HG02759 (cell line): ENCODE measurements at regions not wholly inside any gene's neighbourhood (a gene's known extent, or its start where the extent isn't known, plus 50 kb on each side); places are given as distances from the start of the nearest gene placed in this dataset.

ENCODE experiments used
- ATAC-seq: cut with Tn5 transposase; IDR thresholded peaks from one replicate; pipeline ENCODE4 v1.9.1; 2021; ENCODE audit warnings: mild to moderate bottlenecking, moderate library complexity; ENCODE audit not compliant: unreplicated experiment

DNA sequence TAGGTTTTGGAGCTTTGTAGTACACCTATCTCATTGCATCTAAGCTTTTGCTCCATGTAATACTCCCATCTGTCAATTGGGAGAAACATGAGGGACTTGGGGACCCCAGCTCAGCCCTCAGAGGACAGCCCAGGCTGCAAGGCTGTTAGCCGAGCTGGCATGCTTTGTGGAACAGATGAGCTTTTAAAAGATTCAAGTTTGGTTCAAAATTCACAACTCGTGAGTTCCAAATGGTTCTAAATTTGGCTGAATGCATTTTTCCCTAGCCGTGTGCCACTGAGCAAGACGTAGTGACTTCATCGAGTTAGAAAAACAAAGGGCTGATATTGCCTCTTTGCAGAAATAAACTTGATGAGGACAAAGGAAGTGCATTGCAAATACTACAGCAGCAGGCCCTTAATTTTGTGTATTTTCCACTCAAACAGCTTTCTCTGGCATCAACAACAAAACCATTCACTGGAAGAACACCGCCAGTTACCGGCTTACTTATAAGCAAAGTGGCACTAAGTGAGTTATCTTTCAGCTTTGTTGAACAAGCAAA lies 165.0 kb upstream of the HS3ST1 start:
- ATAC-seq, result no peak

- ATAC-seq, result no peak
Measured at GRCh38 chr4:11592276-11592675, 163.6 kb upstream of the HS3ST1 start.

GRCh38 chr4:11590132-11590531 lies 161.4 kb upstream of the HS3ST1 start:
- ATAC-seq, result no peak

DNA sequence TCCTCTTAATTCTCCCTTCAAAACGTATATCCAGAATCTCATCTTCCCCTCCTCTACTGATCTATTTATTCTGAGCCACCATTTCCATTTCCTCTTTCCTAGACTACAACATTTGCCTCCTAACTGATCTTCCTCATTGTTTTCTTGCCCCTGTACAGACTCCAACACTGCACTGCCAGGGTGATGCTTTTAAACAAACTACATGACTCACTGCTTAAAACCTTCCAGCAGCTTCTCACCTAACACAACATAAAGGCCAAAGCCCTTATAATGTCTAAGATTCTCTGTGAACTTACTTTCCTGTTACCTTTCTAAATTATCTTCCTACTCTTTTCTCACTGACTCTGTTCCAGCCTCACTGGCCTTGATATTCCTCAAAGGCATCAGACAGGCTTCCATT lies 161.0 kb upstream of the HS3ST1 start:
- no peak for ATAC-seq

DNA sequence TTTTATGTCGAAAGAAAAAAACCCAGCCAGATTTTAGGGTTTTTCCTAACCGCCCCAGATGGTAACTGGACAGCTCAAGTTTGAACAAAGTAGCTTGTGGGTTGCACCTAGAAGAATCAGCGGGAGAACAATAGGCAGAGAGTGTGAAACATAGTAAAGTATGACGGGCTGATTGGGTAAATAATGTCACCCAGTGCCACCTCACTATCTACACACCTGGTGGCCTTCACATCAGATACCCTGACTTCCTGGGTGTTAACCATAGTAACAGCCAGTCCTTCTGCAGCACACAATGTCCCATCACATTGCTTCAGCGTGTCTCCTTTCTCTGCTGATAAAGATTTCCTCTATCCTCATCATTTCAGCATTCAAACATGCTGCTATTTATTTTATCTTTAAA lies 159.1 kb upstream of the HS3ST1 start:
- ATAC-seq, result no peak

DNA sequence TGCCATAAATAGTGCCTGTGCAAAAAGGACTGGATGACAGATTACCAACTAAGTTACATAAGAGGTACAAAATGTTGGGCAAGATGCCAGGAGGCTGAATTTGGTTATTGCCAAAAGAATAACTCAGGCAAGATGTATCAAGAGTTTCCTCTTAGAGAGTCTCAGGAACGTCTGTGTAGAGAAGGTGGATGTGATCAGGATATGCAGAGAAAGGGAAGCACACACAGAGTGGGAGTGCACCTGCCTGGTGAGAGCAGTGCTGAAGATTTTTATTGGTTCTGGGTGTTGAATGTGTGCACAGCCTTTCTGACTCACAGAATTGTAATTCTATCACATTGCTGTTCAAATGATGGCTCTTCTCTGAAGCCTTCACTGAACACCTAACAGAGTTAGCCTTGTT lies 156.8 kb upstream of the HS3ST1 start:
- ATAC-seq, result no peak

GRCh38 chr4:11568511-11568910 lies 139.8 kb upstream of the HS3ST1 start:
- no peak for ATAC-seq

DNA sequence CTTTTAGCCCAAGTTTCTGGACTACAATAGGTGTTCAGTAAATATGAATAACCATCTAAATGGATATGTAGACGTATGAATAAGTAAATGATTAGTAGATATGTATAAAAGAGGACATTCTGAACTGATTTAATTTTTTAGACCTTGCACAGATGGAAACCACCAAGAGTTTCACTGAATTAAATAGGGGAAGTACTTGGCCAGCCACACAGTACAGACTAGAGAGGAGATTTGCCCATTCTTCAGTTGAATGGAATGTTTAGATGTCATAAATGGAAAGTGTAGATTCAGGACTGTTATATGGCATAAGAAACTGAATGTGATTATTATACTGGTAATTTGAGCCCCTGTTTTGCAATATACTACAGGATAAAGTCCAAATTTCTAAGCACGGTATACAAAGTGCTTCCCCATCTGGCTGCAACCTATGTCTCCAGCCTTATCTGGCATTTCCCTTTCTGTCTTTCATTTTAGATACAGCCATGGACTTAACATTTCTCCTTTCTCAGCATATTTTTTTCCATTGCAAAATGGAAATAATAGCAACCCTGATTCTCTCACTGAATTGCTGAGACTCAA lies 137.8 kb upstream of the HS3ST1 start:
- peak; percentile 91 for ATAC-seq

GRCh38 chr4:11565899-11566298 lies 137.2 kb upstream of the HS3ST1 start:
- peak; percentile 65 for ATAC-seq

DNA sequence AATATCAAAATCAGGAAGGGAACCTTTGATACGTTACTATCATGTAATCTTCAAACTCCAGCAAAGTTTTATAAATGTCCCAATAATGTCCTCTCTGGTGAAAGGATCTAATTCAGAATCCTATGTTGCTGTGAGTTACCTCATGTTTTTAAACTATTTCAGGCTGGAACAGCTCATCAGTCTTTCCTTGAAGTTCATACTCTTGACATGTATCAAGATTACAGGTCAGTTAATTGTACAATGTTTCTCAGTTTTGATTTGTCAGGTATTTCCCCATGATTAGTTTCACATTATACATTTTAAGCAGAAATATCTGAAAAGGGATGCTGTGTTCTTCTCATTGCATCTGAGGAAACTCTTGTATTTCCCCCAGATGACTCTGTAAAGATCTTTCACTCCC lies 136.5 kb upstream of the HS3ST1 start:
- no peak for ATAC-seq

GRCh38 chr4:11564021-11564420 lies 135.3 kb upstream of the HS3ST1 start:
- ATAC-seq, result no peak

- ATAC-seq, result no peak
Measured at GRCh38 chr4:11549525-11549924, 120.8 kb upstream of the HS3ST1 start.

- peak; percentile 95 for ATAC-seq
Measured at GRCh38 chr4:11548597-11549082, 119.9 kb upstream of the HS3ST1 start.

- ATAC-seq, result no peak
Measured at GRCh38 chr4:11546391-11547175, 117.9 kb upstream of the HS3ST1 start.

- ATAC-seq, result no peak
Measured at GRCh38 chr4:11545651-11546050, 117.0 kb upstream of the HS3ST1 start.

GRCh38 chr4:11544211-11544610 lies 115.5 kb upstream of the HS3ST1 start:
- no peak for ATAC-seq

- ATAC-seq, result no peak
Measured at GRCh38 chr4:11543706-11544105, 115.0 kb upstream of the HS3ST1 start.

DNA sequence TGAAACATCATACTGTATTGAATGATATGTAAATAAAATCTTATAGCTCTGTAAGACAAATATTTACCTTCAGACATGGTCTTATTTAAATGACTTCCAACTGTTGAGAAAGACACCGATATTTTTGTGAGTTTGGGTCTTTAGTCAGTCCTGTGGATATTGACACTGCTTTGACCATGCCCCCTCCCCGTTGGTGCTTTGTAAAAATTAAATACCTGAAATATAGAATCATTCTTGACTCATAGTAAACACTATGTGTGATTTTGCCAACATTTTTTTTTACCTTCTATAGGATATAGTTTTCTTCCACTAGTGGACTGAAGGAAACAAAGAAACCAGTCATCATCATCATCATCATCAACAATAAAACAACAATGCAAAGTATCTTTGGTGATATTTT lies 114.3 kb upstream of the HS3ST1 start:
- no peak for ATAC-seq

- peak; percentile 74 for ATAC-seq
Measured at GRCh38 chr4:11537846-11538245, 109.2 kb upstream of the HS3ST1 start.

DNA sequence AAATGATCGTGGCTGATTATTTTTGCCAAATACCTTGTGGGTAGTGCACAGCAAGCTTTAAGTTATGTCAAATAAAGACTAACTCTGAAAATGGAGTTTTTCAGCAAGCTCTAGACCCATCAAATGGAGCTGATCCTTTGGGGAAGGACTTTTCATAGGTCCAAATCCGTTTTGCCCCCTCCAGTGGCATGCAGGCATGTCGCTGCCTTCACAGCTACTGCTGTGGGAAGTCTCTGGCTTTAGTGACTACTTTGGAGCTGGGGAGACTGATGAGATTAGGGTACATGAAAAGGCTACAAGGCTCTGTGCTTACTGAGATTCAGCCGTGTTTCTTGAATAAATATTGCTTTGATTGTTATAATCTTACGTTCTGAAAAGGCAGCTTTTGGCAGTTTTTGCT lies 106.6 kb upstream of the HS3ST1 start:
- ATAC-seq, result no peak

GRCh38 chr4:11534623-11535302 lies 106.1 kb upstream of the HS3ST1 start:
- no peak for ATAC-seq

DNA sequence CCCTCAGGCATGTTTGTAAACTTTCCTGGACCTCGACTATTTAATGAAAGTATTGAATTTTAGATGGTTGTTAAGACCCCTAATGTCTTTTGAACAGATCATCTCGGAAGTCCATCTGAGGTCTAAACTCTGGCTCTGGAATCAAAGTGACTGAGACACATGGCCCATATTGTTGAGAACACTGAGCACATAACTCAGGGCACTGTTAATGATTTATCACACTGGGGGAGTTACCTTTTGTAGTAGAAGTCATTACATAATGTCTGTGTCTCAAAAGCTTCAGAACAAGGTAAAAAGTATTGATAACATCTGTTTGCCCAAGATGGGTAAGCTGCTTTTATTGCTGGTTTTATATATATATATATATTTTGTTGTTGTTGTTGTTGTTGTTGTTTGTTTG lies 103.4 kb upstream of the HS3ST1 start:
- ATAC-seq, result no peak
